HPDE6-E6E7 (cell line): ENCODE measurements at regions not wholly inside any gene's neighbourhood (a gene's known extent, or its start where the extent isn't known, plus 50 kb on each side); places are given as distances from the start of the nearest gene placed in this dataset.

Experiments
- DNase-seq: peaks from one replicate; pipeline ENCODE4 v3.0.0; 2011; ENCODE audit warnings: missing footprints; ENCODE audit errors: extremely low spot score

DNA sequence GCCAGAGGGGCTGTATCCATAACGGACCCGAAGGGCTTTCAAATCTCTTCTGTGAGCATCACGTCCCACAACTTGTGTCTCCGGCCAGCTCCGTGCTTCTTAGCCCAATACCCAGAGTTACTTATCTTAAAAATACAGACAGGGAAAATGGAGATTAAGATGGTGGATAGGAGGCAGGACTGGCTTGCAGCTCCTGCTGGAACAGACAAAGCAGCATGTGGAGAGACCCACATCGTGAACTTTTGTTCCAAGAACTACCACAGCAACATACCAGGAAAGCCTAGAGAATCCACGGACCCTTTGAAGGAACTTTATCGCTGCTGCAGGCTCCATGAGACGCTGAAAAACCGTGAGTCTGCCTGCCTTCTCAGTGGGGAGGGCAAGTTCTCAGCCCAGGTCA is 113.7 kb downstream of the RNASET2 start:
- no peak for DNase-seq

DNA sequence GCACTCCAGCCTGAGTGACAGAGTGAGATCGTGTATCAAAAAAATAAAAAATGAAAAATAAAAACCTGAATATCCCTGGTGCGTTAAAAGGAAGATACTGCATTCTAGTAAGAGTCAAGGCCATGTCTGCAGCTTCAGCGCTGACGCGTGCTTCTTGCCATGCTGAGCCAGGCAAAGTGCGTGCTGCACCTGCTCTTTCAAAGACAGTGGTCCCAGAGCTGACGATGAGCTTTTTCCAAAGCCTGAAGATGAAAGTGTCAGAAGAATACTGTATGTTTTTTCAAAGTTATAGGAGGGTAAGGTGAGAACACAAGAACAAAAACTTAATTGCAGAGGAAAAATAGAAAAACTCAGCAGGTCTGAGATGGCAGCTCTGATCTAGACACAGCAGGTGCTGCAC is 115.1 kb downstream of the RNASET2 start:
- no peak for DNase-seq

DNA sequence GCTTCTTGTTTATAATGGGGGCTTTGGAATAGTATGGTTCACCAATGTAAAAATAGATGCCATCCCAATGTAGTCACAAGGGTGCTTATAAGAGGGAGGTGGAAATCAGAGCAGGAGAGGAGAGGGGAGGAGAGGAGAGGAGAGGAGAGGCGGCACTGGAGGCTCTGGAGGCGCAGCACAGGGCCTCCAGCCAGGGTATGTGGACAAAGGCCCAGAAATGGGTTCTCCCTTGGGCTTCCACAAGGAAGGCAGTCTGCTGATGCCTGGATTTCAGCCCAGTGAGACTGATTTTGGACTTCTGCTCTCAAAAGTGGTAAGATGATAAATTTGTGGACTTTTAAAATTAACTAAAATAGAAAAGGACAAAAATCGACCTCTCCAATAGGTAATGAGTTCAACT is 116.8 kb downstream of the RNASET2 start:
- no peak for DNase-seq

DNA sequence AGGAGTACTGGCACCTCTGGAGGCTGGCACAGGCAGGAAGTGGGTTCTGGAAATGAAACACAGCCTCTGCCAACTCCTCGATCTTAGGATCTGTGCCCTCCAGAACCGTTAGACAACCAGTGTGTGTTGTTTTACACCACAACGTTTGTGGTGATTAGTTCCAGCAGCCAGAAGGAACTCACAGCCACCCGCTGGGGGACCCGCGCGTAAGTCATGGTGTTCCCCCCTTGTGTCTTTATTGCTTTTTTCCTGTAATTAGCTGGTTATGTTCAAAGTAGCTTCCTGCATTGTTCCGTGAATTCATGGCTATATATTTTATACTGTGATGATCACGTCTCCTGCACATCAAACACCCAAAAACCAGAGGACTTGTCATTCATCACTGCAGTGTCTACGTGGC is 117.4 kb downstream of the RNASET2 start:
- DNase-seq = no peak

DNA sequence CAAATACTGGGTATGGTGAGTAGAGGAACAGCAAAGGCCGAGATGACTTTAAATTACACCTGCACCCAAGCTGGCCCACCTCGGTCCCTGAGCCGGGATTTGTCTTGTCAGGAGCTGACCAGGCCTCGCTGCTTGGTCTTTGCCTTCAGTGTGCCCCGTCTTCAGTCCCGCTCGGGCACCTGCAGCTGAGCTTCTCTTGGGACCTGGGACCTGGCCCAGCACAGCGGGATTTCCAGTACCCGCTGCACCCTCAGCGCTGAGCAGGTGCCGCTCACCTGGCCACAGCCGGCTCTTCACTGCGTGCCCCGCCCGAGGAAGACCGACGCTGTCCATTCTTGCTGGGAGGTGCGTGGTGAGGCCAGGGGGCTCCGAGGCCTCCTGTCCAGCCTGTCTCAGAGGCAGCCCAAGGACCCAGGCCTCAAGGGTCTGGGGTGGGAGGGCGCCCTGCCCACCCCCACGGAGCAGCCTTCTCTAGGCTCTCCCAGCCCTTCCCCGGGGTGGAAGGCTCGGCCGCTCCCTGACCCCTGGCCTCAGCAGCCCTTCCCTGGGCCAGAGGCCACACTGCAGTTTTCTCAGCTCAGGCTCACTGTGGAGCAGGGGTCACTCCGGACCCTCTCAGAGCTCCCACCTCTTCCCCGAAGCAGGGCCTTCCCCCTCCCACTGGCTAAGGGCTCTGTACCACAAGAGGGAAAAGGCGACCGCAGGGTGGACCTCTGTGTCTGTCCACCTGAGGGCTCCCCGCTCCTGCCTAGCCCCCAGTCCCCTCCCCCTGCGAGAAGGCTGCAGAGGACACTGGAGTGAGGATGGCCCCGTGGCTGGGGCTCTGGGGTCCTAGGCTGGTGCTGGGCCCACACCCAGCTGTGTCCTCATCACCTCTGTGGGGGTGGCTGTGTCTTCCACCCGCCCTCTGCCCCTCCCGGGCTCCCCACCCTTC is 119.3 kb downstream of the RNASET2 start:
- DNase-seq = no peak

DNA sequence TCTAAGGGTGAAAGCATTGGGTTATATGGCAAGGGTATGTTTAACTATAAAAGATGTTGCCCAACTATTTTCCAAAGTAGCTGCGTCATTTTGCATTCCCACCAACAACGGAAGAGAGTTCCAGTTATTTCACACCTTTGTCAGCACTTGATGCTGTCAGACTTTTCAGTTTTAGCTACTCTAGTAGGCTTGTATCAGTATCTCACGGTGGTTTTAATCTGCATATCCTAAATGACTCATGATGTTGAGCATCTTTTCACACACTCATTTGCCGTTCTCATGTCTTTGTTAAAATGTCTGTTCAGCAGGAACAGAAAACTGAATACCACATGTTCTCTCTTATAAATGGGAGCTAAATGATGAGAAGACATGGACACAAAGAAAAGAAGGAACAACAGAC is 122.3 kb downstream of the RNASET2 start:
- DNase-seq = no peak

DNA sequence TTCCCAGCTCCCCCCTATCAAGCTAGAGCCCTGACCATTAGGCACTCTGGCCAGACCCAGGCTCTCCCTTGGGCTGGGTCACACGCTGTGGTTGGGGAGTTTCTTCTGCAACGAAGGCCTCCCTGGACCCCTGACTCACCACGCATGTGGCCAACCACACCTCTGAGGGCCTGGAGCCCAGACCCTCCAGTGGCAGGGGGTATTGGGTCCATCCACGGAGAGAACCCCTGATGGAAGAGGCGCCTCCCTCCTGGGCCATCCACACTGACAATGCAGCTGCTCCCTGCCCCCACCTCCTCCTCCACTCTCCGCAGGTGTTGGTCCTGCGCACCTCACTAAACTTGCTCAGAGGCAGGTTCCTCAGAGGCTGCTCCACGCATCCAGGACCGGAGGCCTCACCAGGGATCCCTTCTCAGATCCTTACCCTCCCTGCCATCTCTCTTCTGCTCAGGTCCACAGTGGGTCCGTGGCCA is 125.4 kb downstream of the RNASET2 start:
- DNase-seq = no peak

DNA sequence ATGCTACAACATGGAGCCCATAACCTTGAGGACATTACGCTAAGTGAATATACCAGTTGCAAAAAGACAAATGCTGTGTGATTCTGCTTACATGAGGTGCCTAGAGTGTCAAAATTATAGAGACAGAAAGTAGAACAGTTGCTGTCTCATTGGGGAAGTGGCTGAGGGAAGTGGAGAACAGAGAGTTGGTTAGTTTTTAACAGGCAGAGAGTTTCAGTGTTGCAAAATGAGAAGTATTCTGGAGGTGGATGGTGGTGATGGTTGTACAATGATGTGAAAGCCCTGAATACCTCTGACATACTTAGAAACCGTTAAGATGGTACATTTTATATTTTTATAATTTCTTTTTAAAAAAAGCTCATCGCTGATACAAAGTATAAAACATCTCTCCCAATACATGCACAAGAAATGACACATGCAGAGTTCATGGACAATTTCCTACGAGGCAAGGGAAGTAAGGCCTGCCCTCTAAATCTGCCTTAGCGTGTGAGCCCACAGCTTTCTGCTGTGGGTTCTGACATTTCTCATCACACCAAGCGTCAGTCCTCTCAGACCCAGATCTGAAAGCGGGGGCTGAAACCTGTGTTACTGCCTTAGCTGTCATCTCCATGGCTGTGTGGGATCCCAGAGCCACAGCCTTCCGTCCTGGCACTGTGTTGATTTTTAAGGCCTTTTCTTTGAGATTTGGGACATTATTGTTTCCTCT is 126.0 kb downstream of the RNASET2 start:
- DNase-seq = no peak

DNA sequence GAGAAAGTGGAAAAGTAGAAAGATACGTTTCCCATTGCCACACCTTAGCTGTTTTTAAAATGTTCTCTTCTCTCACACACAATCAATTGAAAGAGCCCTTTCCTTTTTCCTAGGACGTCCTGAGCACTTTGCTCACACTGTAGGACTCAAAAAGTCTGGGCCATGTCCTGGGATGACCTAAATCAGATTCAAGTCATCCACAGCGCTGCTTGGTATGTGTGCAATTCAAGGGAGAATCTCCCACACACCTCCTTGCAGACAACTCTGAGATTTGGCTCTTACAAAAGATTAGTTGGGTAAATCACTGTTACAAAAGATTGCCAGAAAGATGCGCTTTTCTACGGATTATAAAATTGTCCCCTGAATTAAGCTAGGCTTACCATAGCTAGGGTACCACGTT is 130.1 kb downstream of the RNASET2 start:
- no peak for DNase-seq

DNA sequence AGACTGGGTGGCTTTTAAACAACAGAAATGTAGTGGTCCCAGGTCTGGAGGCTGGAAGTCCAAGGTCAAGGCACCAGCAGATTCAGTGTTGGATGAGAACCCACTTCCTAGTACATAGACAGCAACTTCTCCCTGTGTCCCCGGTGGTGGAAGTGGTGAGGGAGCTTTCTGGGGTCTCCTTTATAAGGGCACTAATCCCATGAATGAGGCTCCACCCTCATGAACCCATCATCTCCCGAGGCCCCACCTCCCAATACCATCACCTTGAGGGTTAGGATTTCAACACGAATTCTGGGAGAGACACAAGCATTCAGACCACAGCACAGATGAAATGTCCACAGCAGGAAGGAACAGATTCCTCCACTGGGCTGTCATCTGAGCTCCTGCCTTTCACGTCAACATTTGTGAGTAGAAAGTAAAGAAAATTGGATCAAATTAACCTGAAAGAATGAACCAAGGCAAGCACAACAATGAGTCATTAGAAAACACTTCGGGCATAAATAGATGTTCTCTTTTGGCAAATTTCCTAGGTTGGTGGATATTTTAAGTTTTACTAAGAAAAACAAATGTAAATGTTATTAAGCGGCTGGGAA is 130.7 kb downstream of the RNASET2 start:
- DNase-seq = no peak

DNA sequence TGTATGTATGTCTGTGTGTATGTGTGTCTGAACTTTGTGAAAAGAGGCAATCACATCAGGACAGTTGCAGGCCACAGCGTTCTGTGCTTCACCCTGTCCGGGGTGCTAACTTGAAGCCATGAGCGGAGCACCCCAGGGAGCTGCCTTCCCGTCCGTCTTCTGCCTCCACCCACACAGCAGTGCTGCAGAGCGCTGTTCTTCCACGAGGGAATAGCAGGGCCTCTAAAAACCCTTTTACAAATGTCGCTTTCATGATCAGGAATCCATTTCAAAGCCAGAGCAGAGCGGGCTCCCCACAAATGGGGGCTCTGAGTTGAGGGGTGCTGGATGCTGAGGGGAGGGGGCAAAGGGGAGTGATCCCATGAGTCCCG is 131.5 kb downstream of the RNASET2 start:
- no peak for DNase-seq

DNA sequence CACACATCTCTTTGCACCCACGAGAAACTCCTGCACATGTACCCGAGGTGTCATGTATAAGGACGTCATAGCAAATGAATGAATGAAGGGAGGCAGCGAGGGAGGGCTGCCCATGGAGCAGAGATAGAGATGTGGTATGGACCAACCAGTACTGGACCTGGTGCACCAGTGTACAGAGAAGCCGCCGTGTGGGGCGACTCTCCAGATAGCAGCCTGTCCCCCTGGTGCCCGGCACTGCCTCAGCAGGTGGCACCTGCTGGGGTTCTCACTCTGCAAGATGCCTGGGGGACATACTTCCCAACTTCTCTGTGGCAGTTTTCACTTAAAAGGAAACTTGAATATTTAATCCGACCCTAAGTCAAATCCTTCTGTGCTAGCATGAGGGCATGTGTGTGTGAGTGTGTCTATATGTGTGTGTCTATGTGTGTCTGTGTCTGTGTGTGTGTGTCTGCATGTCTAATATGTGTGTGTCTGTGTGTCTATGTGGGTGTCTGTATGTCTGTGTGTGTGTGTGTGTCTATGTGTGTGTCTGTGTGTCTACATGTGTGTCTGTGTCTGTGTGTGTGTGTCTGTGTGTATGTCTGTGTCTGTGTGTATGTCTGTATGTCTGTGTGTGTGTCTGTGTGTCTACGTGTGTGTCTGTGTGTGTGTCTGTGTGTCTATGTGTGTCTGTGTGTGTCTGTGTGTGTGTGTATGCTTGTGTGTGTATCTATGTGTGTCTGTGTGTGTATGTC is 132.0 kb downstream of the RNASET2 start:
- DNase-seq = no peak

DNA sequence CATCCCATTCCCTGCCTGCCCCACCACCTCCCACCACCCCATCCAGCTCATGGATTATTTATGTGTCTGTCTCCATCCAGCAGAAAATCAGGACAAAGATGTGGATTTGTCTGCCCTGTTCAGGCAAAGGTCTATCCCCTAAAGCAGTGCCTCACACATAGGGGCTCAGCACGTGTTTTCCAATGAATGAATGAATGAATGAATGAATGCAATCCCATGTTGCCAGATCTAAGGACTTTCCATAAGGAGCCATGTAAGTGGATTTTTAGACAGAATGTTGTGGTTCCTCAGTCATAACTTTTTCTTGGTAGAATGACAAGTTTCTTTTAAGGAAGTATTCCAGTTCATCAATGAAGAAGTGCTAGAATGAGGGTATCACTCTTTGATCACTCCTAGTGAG is 133.7 kb downstream of the RNASET2 start:
- DNase-seq = no peak

DNA sequence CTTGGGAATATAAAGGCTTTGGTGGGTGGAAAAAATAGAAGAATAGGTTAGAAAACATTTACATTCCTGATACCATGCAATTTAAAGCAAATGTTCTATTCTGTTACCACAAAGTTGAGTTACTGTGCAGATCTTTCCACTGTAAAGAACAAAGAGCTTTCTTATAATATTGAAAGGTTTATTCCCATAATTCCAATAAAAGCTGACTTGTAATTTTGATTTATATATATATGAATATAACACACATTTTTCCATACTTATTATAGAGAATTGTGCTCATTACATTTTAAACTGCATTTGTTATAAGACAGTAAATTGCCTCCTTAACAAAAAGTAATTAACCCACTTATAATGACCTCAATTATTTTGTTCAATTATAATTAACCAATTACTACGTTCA is 135.9 kb downstream of the RNASET2 start:
- DNase-seq = no peak

DNA sequence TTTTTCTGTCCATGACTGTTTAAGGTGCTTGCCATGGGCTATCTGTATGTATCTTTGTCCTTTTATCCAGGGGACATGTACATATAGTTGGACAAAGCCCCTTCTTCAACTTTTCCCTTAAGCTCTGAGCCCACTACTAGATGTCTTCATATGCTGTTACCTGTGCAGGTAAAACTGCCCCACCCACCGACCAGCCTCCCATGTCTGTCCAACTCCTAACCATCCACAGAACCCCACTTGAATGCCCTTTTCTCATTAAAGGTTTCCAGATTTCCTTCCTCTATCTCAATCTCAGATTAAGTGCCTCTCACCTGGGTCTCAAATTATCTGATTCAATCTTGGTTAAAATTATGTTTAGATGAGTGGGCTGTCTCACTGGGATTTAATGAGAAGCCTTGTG is 136.3 kb downstream of the RNASET2 start:
- no peak for DNase-seq

DNA sequence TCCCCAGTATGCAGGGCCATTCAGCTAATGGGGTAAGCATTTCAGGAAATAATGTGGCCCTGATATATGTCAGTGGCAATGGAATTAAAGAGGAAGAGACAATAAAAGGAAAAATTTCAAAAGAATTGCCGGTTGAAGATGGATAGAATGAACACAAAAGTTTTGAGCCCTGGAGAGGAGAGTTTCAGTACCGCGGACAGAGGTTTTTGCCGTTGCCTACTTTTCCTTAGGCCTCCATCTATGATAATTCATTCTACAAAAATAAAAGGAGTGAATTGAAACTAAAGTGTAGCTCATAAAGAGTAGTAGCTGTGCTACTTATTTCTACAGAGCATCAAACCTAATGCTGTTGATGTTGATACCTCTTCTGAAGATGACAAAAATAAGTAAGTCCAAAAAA is 140.7 kb downstream of the RNASET2 start:
- DNase-seq = no peak

DNA sequence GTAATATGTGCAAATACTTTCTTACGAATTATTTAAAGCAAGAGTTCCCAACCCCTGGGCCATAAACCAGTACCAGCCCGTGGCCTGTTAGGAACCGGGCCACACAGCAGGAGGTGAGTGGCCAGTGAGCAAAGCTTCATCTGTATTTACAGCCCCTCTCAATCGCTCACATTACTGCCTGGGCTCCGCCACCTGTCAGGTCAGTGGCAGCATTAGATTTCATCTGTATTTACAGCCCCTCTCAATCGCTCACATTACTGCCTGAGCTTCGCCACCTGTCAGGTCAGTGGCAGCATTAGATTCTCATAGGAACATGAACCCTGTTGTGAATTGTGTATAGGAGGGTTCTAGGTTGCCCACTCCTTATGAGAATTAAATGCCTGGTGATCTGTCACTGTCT is 142.0 kb downstream of the RNASET2 start:
- no peak for DNase-seq

DNA sequence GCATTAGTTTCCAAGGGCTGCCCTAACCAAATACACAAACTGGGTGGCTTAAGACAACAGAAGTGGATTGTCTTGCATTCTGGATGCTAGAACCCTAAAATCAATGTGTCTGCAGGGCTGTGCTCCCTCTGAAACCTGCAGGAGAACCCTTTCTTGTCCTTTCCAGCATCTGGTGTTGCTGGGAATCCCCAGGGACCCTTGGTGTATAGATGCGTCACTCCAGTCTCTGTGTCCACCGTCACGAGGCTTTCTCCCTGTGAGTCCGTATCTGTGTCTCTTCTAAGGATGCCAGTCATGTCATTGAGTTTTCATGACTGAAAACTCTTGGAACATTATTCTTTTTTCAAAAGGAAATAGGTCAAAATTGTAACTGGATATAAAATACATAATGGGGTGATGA is 142.9 kb downstream of the RNASET2 start:
- no peak for DNase-seq

DNA sequence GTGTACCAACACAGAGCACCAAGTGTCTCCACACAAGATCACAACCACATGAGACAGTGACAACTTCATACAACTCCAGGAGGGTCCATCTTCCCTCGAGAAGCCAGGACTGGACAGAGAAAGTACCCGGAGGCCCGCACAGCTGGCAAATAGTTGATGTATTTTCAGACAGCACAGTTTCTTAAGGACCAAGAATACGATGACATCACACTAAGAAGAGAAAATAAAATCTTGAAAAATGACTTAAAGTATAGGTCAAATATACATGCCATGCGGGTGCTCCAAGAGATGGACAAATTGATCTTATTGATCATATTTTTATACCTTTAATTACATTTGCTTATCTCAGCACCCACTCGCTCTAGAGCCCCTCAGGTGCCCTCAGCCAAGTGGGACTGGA is 145.5 kb downstream of the RNASET2 start:
- DNase-seq = no peak

DNA sequence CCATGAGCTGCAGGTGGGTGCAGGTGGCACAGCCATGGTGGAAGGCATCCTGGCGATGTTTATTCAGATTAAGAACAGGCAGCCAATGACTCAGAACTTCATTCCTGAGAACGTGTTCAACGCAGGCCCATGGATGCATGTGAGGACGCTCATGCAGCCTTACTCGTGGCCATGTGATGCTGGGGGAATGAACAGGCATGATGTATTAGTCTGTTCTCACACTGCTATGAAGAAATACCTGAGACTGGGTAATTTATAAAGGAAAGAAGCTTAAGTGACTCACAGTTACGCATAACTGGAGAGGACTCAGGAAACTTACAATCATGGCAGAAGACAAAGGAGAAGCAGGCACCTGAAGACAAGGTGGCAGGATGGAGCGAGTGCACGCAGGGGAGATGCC is 146.6 kb downstream of the RNASET2 start:
- no peak for DNase-seq

DNA sequence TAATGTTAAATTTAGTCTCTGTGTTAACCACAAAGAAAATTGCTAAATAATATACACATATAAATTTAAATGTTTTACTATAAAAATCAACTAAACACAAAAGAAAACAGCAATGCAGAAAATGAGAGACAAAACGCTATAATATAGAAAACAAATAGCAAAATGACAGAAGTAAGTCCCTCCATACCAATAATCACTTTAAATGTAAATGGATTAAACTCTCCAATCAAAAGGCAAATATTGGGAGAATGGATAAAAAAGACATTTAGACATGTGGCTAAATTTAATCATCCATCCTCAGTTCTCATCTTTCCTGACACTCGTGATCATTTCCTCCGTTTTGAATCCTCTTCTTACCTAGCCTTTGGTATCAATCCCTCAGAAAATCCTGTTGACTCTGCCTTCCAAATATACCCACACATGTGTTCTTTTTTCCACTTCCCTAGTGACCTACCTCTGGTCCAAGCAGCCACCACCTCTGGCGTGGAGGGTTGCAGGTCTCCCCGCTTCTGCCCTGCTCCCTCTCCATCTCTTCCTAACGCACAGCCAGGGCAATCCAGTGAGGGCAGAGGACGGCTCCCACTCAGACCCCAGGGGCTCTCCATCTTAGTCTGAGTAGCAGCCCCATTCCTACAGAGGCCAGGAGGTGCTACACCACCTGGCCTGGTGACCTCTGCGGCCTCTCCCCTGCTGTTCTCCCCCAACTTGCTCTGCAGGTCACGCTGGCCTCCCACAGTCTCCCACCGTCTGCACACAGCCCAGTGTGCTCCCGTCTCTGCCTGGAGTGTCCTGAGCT is 149.2 kb downstream of the RNASET2 start:
- no peak for DNase-seq
